Tongue (tissue), 1 donor: ENCODE measurements at regions not wholly inside any gene's neighbourhood (a gene's known extent, or its start where the extent isn't known, plus 50 kb on each side); places are given as distances from the start of the nearest gene placed in this dataset.
A peak's percentile ranks its signal among the peaks of the same experiment; 100 is the strongest.

ENCODE experiments used
- DNase-seq: peaks from one replicate; pipeline ENCODE4 v3.0.0-alpha.2; 2015

- peak; percentile 43 for DNase-seq
Observed at GRCh38 chr4:104795264-104795939, 300.7 kb upstream of the CXXC4 start.

- no peak for DNase-seq
Observed at GRCh38 chr4:104811727-104812126, 317.0 kb upstream of the CXXC4 start.

- DNase-seq: no peak
Observed at GRCh38 chr4:104815665-104816064, 321.0 kb upstream of the CXXC4 start.

GRCh38 chr4:104818579-104818978 is 323.9 kb upstream of the CXXC4 start:
- DNase-seq: no peak

- DNase-seq: peak; percentile 3
Observed at GRCh38 chr4:104826171-104826570, 320.5 kb upstream of the TET2 start.

GRCh38 chr4:104829761-104830160 is 316.9 kb upstream of the TET2 start:
- DNase-seq: no peak

GRCh38 chr4:104848597-104849225 is 298.0 kb upstream of the TET2 start:
- DNase-seq: no peak

GRCh38 chr4:104859601-104860237 is 287.0 kb upstream of the TET2 start:
- DNase-seq: peak; percentile 8

- DNase-seq: peak; percentile 87
Observed at GRCh38 chr4:104860238-104861123, 286.2 kb upstream of the TET2 start.

GRCh38 chr4:104866809-104867208 is 279.9 kb upstream of the TET2 start:
- no peak for DNase-seq

GRCh38 chr4:104868533-104868932 is 278.1 kb upstream of the TET2 start:
- DNase-seq: no peak

GRCh38 chr4:104868958-104869357 is 277.7 kb upstream of the TET2 start:
- no peak for DNase-seq

- no peak for DNase-seq
Observed at GRCh38 chr4:104869831-104870230, 276.8 kb upstream of the TET2 start.

- DNase-seq: peak; percentile 40
Observed at GRCh38 chr4:104870495-104871233, 276.0 kb upstream of the TET2 start.

GRCh38 chr4:104878936-104879335 is 267.7 kb upstream of the TET2 start:
- DNase-seq: no peak

- peak; percentile 78 for DNase-seq
Observed at GRCh38 chr4:104879367-104879766, 267.3 kb upstream of the TET2 start.

- DNase-seq: no peak
Observed at GRCh38 chr4:104879854-104880253, 266.8 kb upstream of the TET2 start.

GRCh38 chr4:104881136-104881886 is 265.4 kb upstream of the TET2 start:
- DNase-seq: no peak

GRCh38 chr4:104890598-104891275 is 255.9 kb upstream of the TET2 start:
- DNase-seq: no peak
